Vagina (tissue), 2 donors: ENCODE measurements at regions not wholly inside any gene's neighbourhood (a gene's known extent, or its start where the extent isn't known, plus 50 kb on each side); places are given as distances from the start of the nearest gene placed in this dataset.

Experiments used
- DNase-seq, 2 donors: peaks; one replicate each; pipeline ENCODE4 v3.0.0-alpha.2; 2017; ENCODE audit errors: extremely low spot score in 2 of 2
- H3K27ac ChIP-seq: fragments of 200-600 bp; sonication (generic); one replicate; pipeline ENCODE4 v1.5.1; 2019
- H3K27me3 ChIP-seq: fragments of 200-600 bp; sonication (generic); one replicate; pipeline ENCODE4 v1.5.1; 2019
- H3K36me3 ChIP-seq, 2 donors: fragments of 200-600 bp; sonication (generic); one replicate each; pipeline ENCODE4 v1.5.1; 2017 to 2019
- H3K4me1 ChIP-seq: fragments of 200-600 bp; sonication (generic); one replicate; pipeline ENCODE4 v1.5.1; 2019
- H3K4me3 ChIP-seq, 2 donors: fragments of 200-600 bp; sonication (generic); 1 replicate in 1 of 2; 2 replicates in 1 of 2; pipeline ENCODE4 v1.5.1; 2016 to 2019
- H3K9me3 ChIP-seq: fragments of 200-600 bp; sonication (generic); one replicate; pipeline ENCODE4 v1.5.1; 2019
- CTCF ChIP-seq, 3 experiments: fragments of 450-650 bp in 2 of 3; fragments of 200-600 bp in 1 of 3; sonication (generic) in 1 of 3; IDR thresholded peaks; one replicate each; pipeline ENCODE4 v1.5.1; 2017 to 2019; ENCODE audit warnings: antibody characterized with exemption in 3 of 3, mild to moderate bottlenecking in 2 of 3, moderate library complexity in 2 of 3
- POLR2A ChIP-seq, 2 donors: fragments of 450-650 bp; IDR thresholded peaks; one replicate each; pipeline ENCODE4 v1.6.1; 2017; ENCODE audit warnings: antibody characterized with exemption in 2 of 2, mild to moderate bottlenecking in 2 of 2, moderate library complexity in 2 of 2
- POLR2AphosphoS5 ChIP-seq, 2 donors: sonication (generic); formaldehyde crosslinking; IDR thresholded peaks; one replicate each; pipeline ENCODE4 v1.9.0; 2017; ENCODE audit warnings: antibody characterized with exemption in 2 of 2, mild to moderate bottlenecking in 2 of 2, low read depth in 1 of 2; ENCODE audit not compliant: insufficient read depth in 1 of 2
- intact Hi-C: fragments of 100-400 bp; cut with DNase I; formaldehyde crosslinking; loops from one replicate; pipeline ENCODE4 v1.15.1; 2023

GRCh38 chr10:20620981-20621380 is 276.1 kb downstream of the NEBL start:
- H3K9me3 ChIP-seq: no peaks in the 10 kb centered on the region
- H3K4me3 ChIP-seq: no peak overlapping the region
- TF ChIP-seq CTCF (IDR thresholded peaks at IDR 0.05) (no peak), POLR2A (IDR thresholded peaks at IDR 0.05) (no peak), POLR2AphosphoS5 (IDR thresholded peaks at IDR 0.05; ENCODE audit: insufficient read depth in 1 of 2, low read depth in 1 of 2) (no peak)
- H3K27me3 ChIP-seq: no peaks in the 10 kb centered on the region
- H3K36me3 ChIP-seq: no peaks in the 10 kb centered on the region
- DNase-seq: no peak
- no peak overlapping the region for H3K27ac ChIP-seq
- intact Hi-C loops: no loop called here
- H3K4me1 ChIP-seq: no peaks in the 10 kb centered on the region

DNA sequence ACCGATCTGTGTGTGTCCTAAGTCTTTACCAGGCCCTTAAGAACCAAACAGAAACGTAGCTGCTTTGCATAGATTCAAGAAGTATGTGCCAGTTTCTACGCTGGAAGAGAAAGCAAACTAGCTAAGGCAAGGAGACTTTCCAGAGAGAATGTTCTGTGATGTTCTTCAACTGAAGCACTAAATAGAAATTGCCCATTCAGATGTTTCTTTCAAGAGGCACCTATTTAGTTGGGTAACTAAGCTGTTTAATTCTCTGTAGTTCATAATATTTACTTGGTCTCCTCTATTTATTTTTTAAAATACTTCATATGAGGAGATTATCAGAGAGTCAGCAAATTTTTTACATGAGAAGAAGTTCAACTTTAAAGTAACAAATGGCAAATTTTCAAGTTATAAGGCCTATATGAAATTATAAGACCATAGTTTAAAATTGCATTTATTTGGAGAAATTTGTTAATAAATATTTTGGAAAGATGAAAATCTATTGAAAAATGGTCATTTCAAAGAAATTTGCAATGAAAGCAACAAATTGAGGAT is 279.0 kb downstream of the NEBL start:
- intact Hi-C loops: no loop called here

GRCh38 chr10:20616918-20617810 is 279.9 kb downstream of the NEBL start:
- no peak for TF ChIP-seq CTCF (IDR thresholded peaks at IDR 0.05)
- TF ChIP-seq POLR2AphosphoS5 (IDR thresholded peaks at IDR 0.05; ENCODE audit: insufficient read depth in 1 of 2, low read depth in 1 of 2): no peak
- TF ChIP-seq POLR2A (IDR thresholded peaks at IDR 0.05): no peak
- no peak overlapping the region for H3K4me3 ChIP-seq
- intact Hi-C loops: no loop called here
- no peak for DNase-seq
- no peaks in the 10 kb centered on the region for H3K36me3 ChIP-seq
- H3K27me3 ChIP-seq: no peaks in the 10 kb centered on the region
- H3K27ac ChIP-seq: no peak overlapping the region
- H3K9me3 ChIP-seq: no peaks in the 10 kb centered on the region
- no peaks in the 10 kb centered on the region for H3K4me1 ChIP-seq

More for the DNA sequence above, 279.0 kb downstream of the NEBL start:
- Histone ChIP-seq H3K9me3 (no peaks in the 10 kb centered on the region), H3K4me3 (no peak overlapping the region), H3K27ac (no peak overlapping the region), H3K36me3 (no peaks in the 10 kb centered on the region), H3K27me3 (no peaks in the 10 kb centered on the region), H3K4me1 (no peaks in the 10 kb centered on the region)
- DNase-seq: no peak
- TF ChIP-seq POLR2AphosphoS5 (IDR thresholded peaks at IDR 0.05; ENCODE audit: insufficient read depth in 1 of 2, low read depth in 1 of 2) (no peak), CTCF (IDR thresholded peaks at IDR 0.05) (no peak), POLR2A (IDR thresholded peaks at IDR 0.05) (no peak)

- no peak overlapping the region for H3K27ac ChIP-seq
- DNase-seq: no peak
- no peaks in the 10 kb centered on the region for H3K4me1 ChIP-seq
- intact Hi-C loops: no loop called here
- H3K36me3 ChIP-seq: no peaks in the 10 kb centered on the region
- no peaks in the 10 kb centered on the region for H3K27me3 ChIP-seq
- TF ChIP-seq POLR2A (IDR thresholded peaks at IDR 0.05) (no peak), POLR2AphosphoS5 (IDR thresholded peaks at IDR 0.05; ENCODE audit: insufficient read depth in 1 of 2, low read depth in 1 of 2) (no peak)
- H3K4me3 ChIP-seq: no peak overlapping the region
- no peaks in the 10 kb centered on the region for H3K9me3 ChIP-seq
These were observed 280.9 kb downstream of the NEBL start for GRCh38 chr10:20616056-20616671.

- intact Hi-C loops: no loop called here
- H3K36me3 ChIP-seq: no peaks in the 10 kb centered on the region
- H3K4me3 ChIP-seq: no peak overlapping the region
- no peak for TF ChIP-seq POLR2AphosphoS5 (IDR thresholded peaks at IDR 0.05; ENCODE audit: insufficient read depth in 1 of 2, low read depth in 1 of 2)
- no peak for TF ChIP-seq POLR2A (IDR thresholded peaks at IDR 0.05)
- TF ChIP-seq CTCF (IDR thresholded peaks at IDR 0.05): no peak
- H3K9me3 ChIP-seq: no peaks in the 10 kb centered on the region
- no peaks in the 10 kb centered on the region for H3K4me1 ChIP-seq
- H3K27ac ChIP-seq: no peak overlapping the region
- H3K27me3 ChIP-seq: no peaks in the 10 kb centered on the region
- DNase-seq: no peak
These were observed 281.7 kb downstream of the NEBL start for GRCh38 chr10:20615395-20615794.
